Adrenal gland (tissue), 5 donors: ENCODE measurements at regions not wholly inside any gene's neighbourhood (a gene's known extent, or its start where the extent isn't known, plus 50 kb on each side); places are given as distances from the start of the nearest gene placed in this dataset.

ENCODE experiments used
- POLR2A ChIP-seq, 2 donors: fragments of 450-650 bp; IDR thresholded peaks; one replicate each; pipeline ENCODE4 v1.6.1; 2017; ENCODE audit warnings: antibody characterized with exemption in 2 of 2, mild to moderate bottlenecking in 2 of 2, moderate library complexity in 1 of 2
- TF ChIP-seq, protein P1 (sequence below), 6 experiments: fragments of 450-650 bp in 4 of 6; fragments of 200-600 bp in 2 of 6; sonication (generic) in 1 of 6; IDR thresholded peaks; 1 replicate in 5 of 6; 2 replicates in 1 of 6; pipeline versions ENCODE4 v1.5.1 to v1.8.0; 2016 to 2021; ENCODE audit warnings: antibody characterized with exemption in 6 of 6, mild to moderate bottlenecking in 2 of 6, moderate library complexity in 1 of 6
- donor health status: DM: no; HTN: no; CAD: no.

DNA sequence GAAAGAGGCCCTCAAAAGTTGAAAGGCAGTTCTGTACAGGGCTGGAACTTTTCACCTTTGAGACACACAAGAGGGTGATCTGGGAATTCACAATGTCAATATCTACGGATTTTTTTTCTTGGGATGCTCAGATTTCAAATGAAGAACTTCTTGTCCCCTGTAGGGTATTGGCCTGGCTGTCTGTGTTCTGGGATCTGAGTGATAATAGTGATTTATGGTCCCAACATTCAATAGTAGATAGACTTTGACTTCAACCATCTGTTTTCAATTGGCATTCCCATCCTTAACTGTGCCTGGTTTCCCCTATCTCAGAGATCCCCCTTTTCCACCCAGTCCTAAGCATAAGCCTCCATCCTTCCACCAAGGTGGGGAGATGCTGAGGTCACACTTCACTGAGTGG is 274.1 kb downstream of the COG6 start:
- TF ChIP-seq, protein P1, sequence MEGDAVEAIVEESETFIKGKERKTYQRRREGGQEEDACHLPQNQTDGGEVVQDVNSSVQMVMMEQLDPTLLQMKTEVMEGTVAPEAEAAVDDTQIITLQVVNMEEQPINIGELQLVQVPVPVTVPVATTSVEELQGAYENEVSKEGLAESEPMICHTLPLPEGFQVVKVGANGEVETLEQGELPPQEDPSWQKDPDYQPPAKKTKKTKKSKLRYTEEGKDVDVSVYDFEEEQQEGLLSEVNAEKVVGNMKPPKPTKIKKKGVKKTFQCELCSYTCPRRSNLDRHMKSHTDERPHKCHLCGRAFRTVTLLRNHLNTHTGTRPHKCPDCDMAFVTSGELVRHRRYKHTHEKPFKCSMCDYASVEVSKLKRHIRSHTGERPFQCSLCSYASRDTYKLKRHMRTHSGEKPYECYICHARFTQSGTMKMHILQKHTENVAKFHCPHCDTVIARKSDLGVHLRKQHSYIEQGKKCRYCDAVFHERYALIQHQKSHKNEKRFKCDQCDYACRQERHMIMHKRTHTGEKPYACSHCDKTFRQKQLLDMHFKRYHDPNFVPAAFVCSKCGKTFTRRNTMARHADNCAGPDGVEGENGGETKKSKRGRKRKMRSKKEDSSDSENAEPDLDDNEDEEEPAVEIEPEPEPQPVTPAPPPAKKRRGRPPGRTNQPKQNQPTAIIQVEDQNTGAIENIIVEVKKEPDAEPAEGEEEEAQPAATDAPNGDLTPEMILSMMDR (IDR thresholded peaks at IDR 0.05): no peak
- no peak for TF ChIP-seq POLR2A (IDR thresholded peaks at IDR 0.05)
